ENCODE measurements at regions not wholly inside any gene's neighbourhood (a gene's known extent, or its start where the extent isn't known, plus 50 kb on each side); places are given as distances from the start of the nearest gene placed in this dataset.

DNA sequence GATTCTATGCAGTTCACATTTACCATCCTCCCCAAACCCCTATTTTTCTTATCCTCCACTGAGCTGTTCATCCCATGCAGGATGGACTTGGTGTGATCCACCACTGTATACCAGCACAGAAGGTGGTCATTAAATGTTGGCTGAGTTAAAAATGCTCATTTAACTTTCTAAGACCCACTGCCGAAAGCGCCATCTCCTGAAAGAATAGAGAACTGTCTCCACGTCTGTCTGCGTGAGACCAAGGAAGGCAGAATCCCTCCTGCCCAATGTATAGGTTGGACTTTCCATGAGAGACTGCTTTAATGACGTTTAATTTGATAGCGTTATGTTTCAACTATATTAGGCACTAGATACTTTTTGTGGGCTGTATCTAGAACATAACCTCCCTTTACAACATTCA, 124.3 kb downstream of the GPAM start:
- Histone ChIP-seq H3K9ac (ENCODE audit: low read depth in 1 of 2, low read length in 2 of 2) (no peak overlapping the region), H3K27ac (ENCODE audit: low read depth in 2 of 2, low read length in 2 of 2) (no peak overlapping the region), H3K4me1 (ENCODE audit: control insufficient read depth in 2 of 2, insufficient read depth in 2 of 2, low read length in 2 of 2) (no peaks in the 10 kb centered on the region), H3K9me3 (ENCODE audit: control insufficient read depth in 2 of 2, low read length in 2 of 2) (no peaks in the 10 kb centered on the region), H3K4me3 (ENCODE audit: low read length in 2 of 2) (no peak overlapping the region), H3K27me3 (ENCODE audit: control insufficient read depth in 2 of 2, insufficient read depth in 2 of 2, low read length in 2 of 2) (peaks cover 0 to 2% of the 10 kb centered on the region in 2 donors), H3K36me3 (ENCODE audit: control insufficient read depth in 2 of 2, insufficient read depth in 2 of 2, low read length in 2 of 2) (no peaks in the 10 kb centered on the region)

DNA sequence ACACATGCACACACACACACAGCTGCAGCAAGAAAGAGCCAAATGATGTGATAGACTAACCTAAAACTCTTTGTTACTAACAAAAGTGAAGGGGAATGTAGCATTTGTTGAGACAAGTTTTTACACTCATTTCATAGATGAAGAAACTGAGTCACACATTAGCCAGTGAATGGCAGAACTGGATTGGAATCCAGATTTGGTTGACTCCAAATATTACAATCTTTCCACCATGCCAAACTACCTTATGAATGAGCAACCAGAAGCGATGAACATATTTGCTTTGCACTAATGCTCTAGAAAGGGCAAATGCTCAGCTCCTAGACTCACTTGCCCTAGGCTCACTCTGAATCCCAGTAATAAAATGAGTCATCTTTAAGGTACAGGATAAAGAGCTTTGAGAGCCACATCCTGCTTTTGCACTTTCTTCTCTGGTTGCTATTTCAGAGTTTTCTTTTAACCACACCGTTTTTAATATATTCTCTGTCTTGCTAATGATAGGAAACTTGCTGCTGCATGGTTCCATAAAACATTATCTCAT, 111.9 kb downstream of the GPAM start:
- Histone ChIP-seq H3K27ac (ENCODE audit: low read depth in 2 of 2, low read length in 2 of 2) (no peak overlapping the region), H3K36me3 (ENCODE audit: control insufficient read depth in 2 of 2, insufficient read depth in 2 of 2, low read length in 2 of 2) (no peaks in the 10 kb centered on the region), H3K9ac (ENCODE audit: low read depth in 1 of 2, low read length in 2 of 2) (no peak overlapping the region), H3K4me1 (ENCODE audit: control insufficient read depth in 2 of 2, insufficient read depth in 2 of 2, low read length in 2 of 2) (no peaks in the 10 kb centered on the region), H3K27me3 (ENCODE audit: control insufficient read depth in 2 of 2, insufficient read depth in 2 of 2, low read length in 2 of 2) (no peaks in the 10 kb centered on the region), H3K4me3 (ENCODE audit: low read length in 2 of 2) (no peak overlapping the region), H3K9me3 (ENCODE audit: control insufficient read depth in 2 of 2, low read length in 2 of 2) (no peaks in the 10 kb centered on the region)

DNA sequence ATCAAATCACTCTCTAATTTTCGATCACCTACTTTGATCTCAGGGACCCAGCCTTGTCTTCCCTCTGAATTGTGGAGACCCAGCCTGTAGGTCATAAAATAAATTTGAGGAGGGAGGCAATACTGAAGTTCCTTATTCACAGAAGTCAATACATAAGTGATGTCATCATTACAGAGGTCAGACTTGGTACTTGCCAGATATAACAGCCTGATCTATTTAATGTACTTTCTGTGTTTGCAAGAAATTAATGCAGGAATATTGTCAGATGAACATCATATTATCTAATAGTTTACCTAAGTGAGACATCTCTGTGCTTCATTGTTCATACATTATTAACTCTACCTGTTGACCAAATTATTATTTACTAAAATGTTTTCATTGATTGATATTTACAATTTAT, 105.6 kb downstream of the GPAM start:
- no peaks in the 10 kb centered on the region for H3K4me1 ChIP-seq (ENCODE audit: control insufficient read depth in 2 of 2, insufficient read depth in 2 of 2, low read length in 2 of 2)
- no peak overlapping the region for H3K27ac ChIP-seq (ENCODE audit: low read depth in 2 of 2, low read length in 2 of 2)
- no peak overlapping the region for H3K4me3 ChIP-seq (ENCODE audit: low read length in 2 of 2)
- H3K9me3 ChIP-seq (ENCODE audit: control insufficient read depth in 2 of 2, low read length in 2 of 2): no peaks in the 10 kb centered on the region
- H3K9ac ChIP-seq (ENCODE audit: low read depth in 1 of 2, low read length in 2 of 2): no peak overlapping the region
- H3K27me3 ChIP-seq (ENCODE audit: control insufficient read depth in 2 of 2, insufficient read depth in 2 of 2, low read length in 2 of 2): no peaks in the 10 kb centered on the region
- no peaks in the 10 kb centered on the region for H3K36me3 ChIP-seq (ENCODE audit: control insufficient read depth in 2 of 2, insufficient read depth in 2 of 2, low read length in 2 of 2)

DNA sequence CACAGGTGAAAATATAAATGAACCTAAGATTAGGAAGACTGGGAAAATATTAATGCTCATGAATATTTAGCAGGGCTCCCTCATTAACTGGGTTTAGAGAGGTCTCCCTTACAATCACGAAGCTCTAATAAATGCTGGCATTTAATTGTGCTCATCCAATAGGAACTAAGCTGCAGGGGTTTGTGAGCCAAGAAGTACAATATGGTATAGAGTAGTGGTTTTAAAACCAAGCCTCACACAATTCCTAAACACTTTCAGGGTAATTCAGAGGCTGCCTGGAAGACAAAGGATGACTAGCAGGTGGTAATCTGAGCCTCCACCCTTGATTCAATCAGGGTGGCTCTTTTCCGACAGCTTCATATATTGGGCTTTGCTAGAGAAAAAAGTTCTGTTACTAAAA, 103.3 kb downstream of the GPAM start:
- Histone ChIP-seq H3K27me3 (ENCODE audit: control insufficient read depth in 2 of 2, insufficient read depth in 2 of 2, low read length in 2 of 2) (no peaks in the 10 kb centered on the region), H3K9ac (ENCODE audit: low read depth in 1 of 2, low read length in 2 of 2) (no peak overlapping the region), H3K27ac (ENCODE audit: low read depth in 2 of 2, low read length in 2 of 2) (no peak overlapping the region), H3K4me3 (ENCODE audit: low read length in 2 of 2) (no peak overlapping the region), H3K36me3 (ENCODE audit: control insufficient read depth in 2 of 2, insufficient read depth in 2 of 2, low read length in 2 of 2) (no peaks in the 10 kb centered on the region), H3K4me1 (ENCODE audit: control insufficient read depth in 2 of 2, insufficient read depth in 2 of 2, low read length in 2 of 2) (no peaks in the 10 kb centered on the region), H3K9me3 (ENCODE audit: control insufficient read depth in 2 of 2, low read length in 2 of 2) (no peaks in the 10 kb centered on the region)

DNA sequence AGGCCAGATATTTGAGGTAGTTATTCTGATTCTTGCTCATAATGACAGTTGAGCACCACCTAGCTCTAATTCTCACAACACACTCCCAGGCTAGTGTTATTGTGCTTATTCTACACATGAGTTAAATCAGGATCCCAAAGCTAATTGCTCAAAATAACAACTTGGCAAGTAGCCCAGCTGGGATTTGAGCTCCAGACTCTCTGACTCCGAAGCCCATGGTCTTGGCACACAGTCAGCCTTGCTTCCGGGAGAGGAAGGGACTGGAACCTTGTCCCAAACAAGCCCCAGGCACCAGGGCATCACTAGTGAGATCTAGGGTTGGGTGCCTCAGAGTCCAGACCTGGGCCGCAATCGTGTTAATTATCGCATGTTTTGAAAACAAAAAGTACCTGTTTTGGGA, 101.4 kb downstream of the GPAM start:
- Histone ChIP-seq H3K9me3 (ENCODE audit: control insufficient read depth in 2 of 2, low read length in 2 of 2) (no peaks in the 10 kb centered on the region), H3K27ac (ENCODE audit: low read depth in 2 of 2, low read length in 2 of 2) (no peak overlapping the region), H3K36me3 (ENCODE audit: control insufficient read depth in 2 of 2, insufficient read depth in 2 of 2, low read length in 2 of 2) (no peaks in the 10 kb centered on the region), H3K4me3 (ENCODE audit: low read length in 2 of 2) (no peak overlapping the region), H3K9ac (ENCODE audit: low read depth in 1 of 2, low read length in 2 of 2) (no peak overlapping the region), H3K27me3 (ENCODE audit: control insufficient read depth in 2 of 2, insufficient read depth in 2 of 2, low read length in 2 of 2) (no peaks in the 10 kb centered on the region), H3K4me1 (ENCODE audit: control insufficient read depth in 2 of 2, insufficient read depth in 2 of 2, low read length in 2 of 2) (no peaks in the 10 kb centered on the region)

DNA sequence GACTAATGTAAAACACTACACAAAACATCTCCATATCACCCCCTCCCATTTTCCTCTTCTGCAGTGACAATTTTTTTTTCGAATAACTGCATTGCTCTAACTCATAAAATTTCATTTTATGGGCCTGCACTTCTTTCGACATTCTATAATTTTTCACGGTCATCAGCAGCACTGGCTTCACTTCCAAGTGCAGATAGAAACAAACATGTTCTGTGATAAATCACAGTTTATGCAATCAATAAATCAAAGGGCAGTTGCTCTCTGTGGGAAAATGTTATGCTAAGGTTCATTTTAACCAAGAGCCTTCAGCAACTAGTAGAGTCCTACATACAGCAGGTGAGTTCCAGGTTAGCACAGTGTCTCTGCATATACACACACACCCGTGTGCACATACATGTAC, 100.1 kb downstream of the GPAM start:
- no peaks in the 10 kb centered on the region for H3K27me3 ChIP-seq (ENCODE audit: control insufficient read depth in 2 of 2, insufficient read depth in 2 of 2, low read length in 2 of 2)

DNA sequence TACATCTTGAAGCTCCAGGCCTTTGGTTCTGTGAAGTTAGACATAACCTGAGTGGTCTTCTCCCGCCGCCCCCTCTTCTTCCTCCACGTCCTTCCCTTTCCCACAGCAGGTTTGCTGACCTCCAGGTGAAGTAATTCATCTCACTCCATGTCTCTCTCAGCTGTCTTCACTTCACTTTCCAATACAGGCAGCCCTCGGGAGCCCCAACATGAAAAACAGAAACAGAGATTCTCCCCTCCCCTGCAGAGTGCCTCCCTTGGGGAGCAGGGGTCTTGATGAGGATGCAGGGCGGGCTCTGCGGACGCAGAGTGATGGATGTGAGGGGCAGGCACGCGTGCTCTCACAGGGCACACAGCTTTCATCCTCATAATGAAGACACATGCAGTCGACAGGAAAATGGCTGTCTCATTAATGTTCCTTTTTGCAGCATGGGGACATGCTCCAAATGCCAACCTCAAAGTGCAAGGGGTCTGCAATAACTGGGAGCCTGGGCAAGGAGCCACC, 95.6 kb downstream of the GPAM start:
- H3K4me1 ChIP-seq (ENCODE audit: control insufficient read depth in 2 of 2, insufficient read depth in 2 of 2, low read length in 2 of 2): no peaks in the 10 kb centered on the region
- H3K27me3 ChIP-seq (ENCODE audit: control insufficient read depth in 2 of 2, insufficient read depth in 2 of 2, low read length in 2 of 2): no peaks in the 10 kb centered on the region
- no peak overlapping the region for H3K4me3 ChIP-seq (ENCODE audit: low read length in 2 of 2)
- H3K27ac ChIP-seq (ENCODE audit: low read depth in 2 of 2, low read length in 2 of 2): no peak overlapping the region
- H3K9me3 ChIP-seq (ENCODE audit: control insufficient read depth in 2 of 2, low read length in 2 of 2): no peaks in the 10 kb centered on the region
- no peaks in the 10 kb centered on the region for H3K36me3 ChIP-seq (ENCODE audit: control insufficient read depth in 2 of 2, insufficient read depth in 2 of 2, low read length in 2 of 2)
- no peak overlapping the region for H3K9ac ChIP-seq (ENCODE audit: low read depth in 1 of 2, low read length in 2 of 2)

More for the DNA sequence above, 100.1 kb downstream of the GPAM start:
- H3K9ac ChIP-seq (ENCODE audit: low read depth in 1 of 2, low read length in 2 of 2): no peak overlapping the region
- no peaks in the 10 kb centered on the region for H3K9me3 ChIP-seq (ENCODE audit: control insufficient read depth in 2 of 2, low read length in 2 of 2)
- H3K27ac ChIP-seq (ENCODE audit: low read depth in 2 of 2, low read length in 2 of 2): no peak overlapping the region
- no peaks in the 10 kb centered on the region for H3K4me1 ChIP-seq (ENCODE audit: control insufficient read depth in 2 of 2, insufficient read depth in 2 of 2, low read length in 2 of 2)
- H3K4me3 ChIP-seq (ENCODE audit: low read length in 2 of 2): no peak overlapping the region
- H3K36me3 ChIP-seq (ENCODE audit: control insufficient read depth in 2 of 2, insufficient read depth in 2 of 2, low read length in 2 of 2): no peaks in the 10 kb centered on the region

DNA sequence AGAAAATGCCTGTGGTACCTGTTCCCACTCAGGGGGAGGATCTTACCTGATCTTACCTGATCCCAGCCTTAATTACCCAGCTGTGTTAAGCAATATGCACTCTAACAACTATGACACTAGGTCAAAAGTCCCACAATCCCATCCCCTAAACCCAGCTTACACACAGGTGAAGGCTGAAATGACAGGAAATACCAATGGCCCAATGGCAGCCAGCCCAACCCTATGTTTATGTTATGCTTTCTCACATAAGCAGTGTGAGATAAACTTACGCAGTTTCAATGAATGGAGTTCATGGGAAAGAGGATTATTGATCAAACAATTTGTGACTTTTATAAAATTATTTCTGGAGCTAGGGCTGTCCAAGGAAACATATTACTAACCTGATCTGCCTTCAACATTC, 91.9 kb downstream of the GPAM start:
- Histone ChIP-seq H3K4me1 (ENCODE audit: control insufficient read depth in 2 of 2, insufficient read depth in 2 of 2, low read length in 2 of 2) (no peaks in the 10 kb centered on the region), H3K36me3 (ENCODE audit: control insufficient read depth in 2 of 2, insufficient read depth in 2 of 2, low read length in 2 of 2) (no peaks in the 10 kb centered on the region), H3K4me3 (ENCODE audit: low read length in 2 of 2) (no peak overlapping the region), H3K27me3 (ENCODE audit: control insufficient read depth in 2 of 2, insufficient read depth in 2 of 2, low read length in 2 of 2) (no peaks in the 10 kb centered on the region), H3K27ac (ENCODE audit: low read depth in 2 of 2, low read length in 2 of 2) (no peak overlapping the region), H3K9ac (ENCODE audit: low read depth in 1 of 2, low read length in 2 of 2) (no peak overlapping the region), H3K9me3 (ENCODE audit: control insufficient read depth in 2 of 2, low read length in 2 of 2) (no peaks in the 10 kb centered on the region)

DNA sequence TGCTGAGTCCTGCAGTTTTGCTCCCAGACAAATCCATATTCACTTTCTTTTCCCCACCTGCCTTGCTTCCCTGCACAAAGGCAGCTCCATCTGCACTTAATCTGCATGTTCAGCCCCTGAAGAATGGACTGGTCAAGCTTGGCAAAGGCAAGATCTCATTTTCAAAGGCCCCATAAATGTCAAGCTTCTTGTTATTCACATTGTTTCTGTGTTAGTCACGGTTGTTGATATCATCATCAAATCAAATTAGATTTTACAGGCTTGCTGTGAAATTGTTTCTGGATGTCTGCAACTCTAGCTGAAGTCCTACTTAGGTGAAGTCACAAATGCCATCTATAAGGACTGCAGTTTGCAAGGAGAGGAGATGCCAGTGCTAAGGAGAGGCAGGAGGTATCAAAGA, 91.0 kb downstream of the GPAM start:
- no peaks in the 10 kb centered on the region for H3K36me3 ChIP-seq (ENCODE audit: control insufficient read depth in 2 of 2, insufficient read depth in 2 of 2, low read length in 2 of 2)
- no peak overlapping the region for H3K9ac ChIP-seq (ENCODE audit: low read depth in 1 of 2, low read length in 2 of 2)

DNA sequence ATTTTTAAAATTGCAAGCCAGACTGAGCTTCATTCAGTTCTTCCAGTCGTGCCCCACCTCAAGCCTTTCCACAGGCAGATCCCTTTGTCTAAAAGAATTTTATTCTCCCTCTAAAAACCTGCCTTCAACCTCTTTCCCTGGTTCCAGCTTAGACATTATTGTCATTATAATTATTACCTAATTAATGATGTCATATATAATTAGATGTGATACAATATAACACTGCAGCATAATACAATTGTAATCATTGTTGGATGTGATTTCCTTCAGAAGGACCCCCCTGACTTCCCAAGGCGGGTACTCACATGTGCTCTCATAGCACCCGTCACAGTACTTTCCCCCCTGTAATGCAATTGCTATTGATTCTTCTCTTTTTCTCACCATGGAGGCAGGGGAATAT, 88.6 kb downstream of the GPAM start:
- H3K4me3 ChIP-seq (ENCODE audit: low read length in 2 of 2): no peak overlapping the region
- no peak overlapping the region for H3K27ac ChIP-seq (ENCODE audit: low read depth in 2 of 2, low read length in 2 of 2)
- no peaks in the 10 kb centered on the region for H3K27me3 ChIP-seq (ENCODE audit: control insufficient read depth in 2 of 2, insufficient read depth in 2 of 2, low read length in 2 of 2)
- H3K4me1 ChIP-seq (ENCODE audit: control insufficient read depth in 2 of 2, insufficient read depth in 2 of 2, low read length in 2 of 2): no peaks in the 10 kb centered on the region
- H3K9me3 ChIP-seq (ENCODE audit: control insufficient read depth in 2 of 2, low read length in 2 of 2): no peaks in the 10 kb centered on the region
- no peak overlapping the region for H3K9ac ChIP-seq (ENCODE audit: low read depth in 1 of 2, low read length in 2 of 2)
- H3K36me3 ChIP-seq (ENCODE audit: control insufficient read depth in 2 of 2, insufficient read depth in 2 of 2, low read length in 2 of 2): no peaks in the 10 kb centered on the region

More for the DNA sequence above, 91.0 kb downstream of the GPAM start:
- H3K4me1 ChIP-seq (ENCODE audit: control insufficient read depth in 2 of 2, insufficient read depth in 2 of 2, low read length in 2 of 2): no peaks in the 10 kb centered on the region
- no peaks in the 10 kb centered on the region for H3K27me3 ChIP-seq (ENCODE audit: control insufficient read depth in 2 of 2, insufficient read depth in 2 of 2, low read length in 2 of 2)
- no peaks in the 10 kb centered on the region for H3K9me3 ChIP-seq (ENCODE audit: control insufficient read depth in 2 of 2, low read length in 2 of 2)
- H3K27ac ChIP-seq (ENCODE audit: low read depth in 2 of 2, low read length in 2 of 2): no peak overlapping the region
- no peak overlapping the region for H3K4me3 ChIP-seq (ENCODE audit: low read length in 2 of 2)

DNA sequence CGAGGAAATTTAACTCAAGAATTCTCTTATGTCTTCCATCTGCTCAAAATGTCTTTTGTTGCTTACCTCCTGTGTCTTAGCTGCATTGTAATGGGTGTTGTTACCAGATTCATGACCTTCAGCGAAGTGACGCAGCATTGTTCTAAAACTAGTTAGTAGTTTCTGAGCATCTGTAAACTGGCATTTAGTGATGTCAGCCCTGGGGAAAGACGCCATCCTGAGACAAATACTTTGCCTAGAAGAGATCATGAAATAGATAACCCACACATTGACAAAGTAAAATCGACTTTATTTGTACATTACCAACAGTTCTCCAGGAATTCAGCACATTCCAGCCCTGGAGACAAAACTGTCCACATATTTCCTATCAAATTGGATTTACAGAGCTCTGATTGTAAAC, 87.8 kb downstream of the GPAM start:
- no peak overlapping the region for H3K27ac ChIP-seq (ENCODE audit: low read depth in 2 of 2, low read length in 2 of 2)
- no peaks in the 10 kb centered on the region for H3K27me3 ChIP-seq (ENCODE audit: control insufficient read depth in 2 of 2, insufficient read depth in 2 of 2, low read length in 2 of 2)
- no peaks in the 10 kb centered on the region for H3K36me3 ChIP-seq (ENCODE audit: control insufficient read depth in 2 of 2, insufficient read depth in 2 of 2, low read length in 2 of 2)
- no peak overlapping the region for H3K9ac ChIP-seq (ENCODE audit: low read depth in 1 of 2, low read length in 2 of 2)
- H3K4me3 ChIP-seq (ENCODE audit: low read length in 2 of 2): no peak overlapping the region
- H3K9me3 ChIP-seq (ENCODE audit: control insufficient read depth in 2 of 2, low read length in 2 of 2): no peaks in the 10 kb centered on the region
- no peaks in the 10 kb centered on the region for H3K4me1 ChIP-seq (ENCODE audit: control insufficient read depth in 2 of 2, insufficient read depth in 2 of 2, low read length in 2 of 2)

Measured in mucosa of rectum (tissue), 2 donors.